K562 (cell line): ENCODE measurements at regions not wholly inside any gene's neighbourhood (a gene's known extent, or its start where the extent isn't known, plus 50 kb on each side); places are given as distances from the start of the nearest gene placed in this dataset.
A peak's percentile ranks its signal among the peaks of the same experiment; 100 is the strongest.

Experiments used
- ATAC-seq: fragments of 200-7000 bp; cut with Tn5 transposase; 3 replicates; pipeline ENCODE4 v1.9.1; 2020; ENCODE audit warnings: moderate library complexity
- BruUV-seq: library from RNA; stranded (reverse); fragments of 400-500 nt; replicated peaks from 2 replicates; lab custom pipeline; 2021; lab: Mats Ljungman, UMichigan
- CTCF ChIA-PET: fragments of 300-600 bp; formaldehyde crosslinking; extraction: SDS; loops from one replicate; lab custom pipeline; 2021; ENCODE audit warnings: low intra/inter-chr PET ratio; lab: Yijun Ruan, JAX
- POLR2A ChIA-PET: fragments of 300-600, 350-650 bp; sonication (Branson Sonifier 250); formaldehyde crosslinking; extraction: SDS; loops from one replicate; lab custom pipeline; 2021; ENCODE audit warnings: antibody characterized with exemption, inconsistent platforms; lab: Yijun Ruan, JAX
- DNase-seq, 4 experiments: peaks; one replicate each; pipeline versions ENCODE4 v3.0.0 to v3.0.0-alpha.2; 2011 to 2018; ENCODE audit warnings: low spot score in 3 of 4, mixed read lengths in 3 of 4; ENCODE audit errors: extremely low read depth in 1 of 4
- FAIRE-seq: peaks from 2 replicates; lab custom pipeline; 2011; peaks lifted over from hg19 to GRCh38; lab: Jason Lieb, UNC
- H2AFZ ChIP-seq: 2 replicates; pipeline ENCODE4 v1.6.0; 2011; ENCODE audit warnings: low read depth, low read length, control low read depth, inconsistent platforms
- H3K27ac ChIP-seq: fragments of 200-600 bp; 3 replicates; pipeline ENCODE4 v1.8.0; 2011; ENCODE audit warnings: low read depth, mild to moderate bottlenecking, control low read depth, inconsistent platforms, low read length, moderate library complexity, mixed read lengths; ENCODE audit errors: extremely low read depth
- H3K27me3 ChIP-seq, 2 experiments: fragments of 300-600 bp in 1 of 2; 2 replicates in 1 of 2; 3 replicates in 1 of 2; pipeline versions ENCODE4 v1.6.0 to v1.8.0; 2011; ENCODE audit warnings: inconsistent platforms in 2 of 2, low read length in 2 of 2, mild to moderate bottlenecking in 1 of 2, mixed read lengths in 1 of 2, moderate library complexity in 1 of 2; ENCODE audit not compliant: control insufficient read depth in 2 of 2, insufficient read depth in 2 of 2
- H3K36me3 ChIP-seq: fragments of 300-600 bp; 3 replicates; pipeline ENCODE4 v1.8.0; 2011; ENCODE audit warnings: mild to moderate bottlenecking, low read length, inconsistent platforms; ENCODE audit not compliant: control insufficient read depth, insufficient read depth
- H3K4me1 ChIP-seq, 2 experiments: fragments of 200-600 bp in 1 of 2; replicated peaks in 1 of 2; 2 replicates in 1 of 2; 3 replicates in 1 of 2; pipeline versions ENCODE4 v1.5.1 to v1.8.0; 2011; ENCODE audit warnings: inconsistent platforms in 2 of 2, low read length in 2 of 2, mild to moderate bottlenecking in 1 of 2, mixed read lengths in 1 of 2, moderate library complexity in 1 of 2; ENCODE audit not compliant: control insufficient read depth in 2 of 2, insufficient read depth in 2 of 2
- H3K4me2 ChIP-seq: 2 replicates; pipeline ENCODE4 v1.6.1; 2011; ENCODE audit warnings: low read length, control low read depth, inconsistent platforms, mixed read lengths; ENCODE audit not compliant: insufficient read depth
- H3K4me3 ChIP-seq: fragments of 200-600 bp; sonication (generic), shearing (Covaris generic); 2 replicates; pipeline ENCODE4 v1.5.1; 2016; ENCODE audit warnings: control low read depth, inconsistent platforms
- H3K79me2 ChIP-seq: fragments of 200-600 bp; 3 replicates; pipeline ENCODE4 v1.8.0; 2011; ENCODE audit warnings: low read length, inconsistent platforms; ENCODE audit not compliant: control insufficient read depth, insufficient read depth
- H3K9ac ChIP-seq, 2 experiments: 2 replicates each; pipeline versions ENCODE4 v1.6.0 to v1.6.1; 2011; ENCODE audit warnings: low read depth in 2 of 2, low read length in 2 of 2, control low read depth in 1 of 2, inconsistent platforms in 1 of 2, mild to moderate bottlenecking in 1 of 2, mixed read lengths in 1 of 2; ENCODE audit not compliant: insufficient read depth in 1 of 2
- H3K9me1 ChIP-seq: one replicate; pipeline ENCODE4 v1.6.0; 2011; ENCODE audit warnings: inconsistent platforms, mild to moderate bottlenecking, low read length, moderate library complexity; ENCODE audit not compliant: control insufficient read depth, insufficient read depth
- H3K9me3 ChIP-seq: replicated peaks from 2 replicates; pipeline ENCODE4 v1.5.1; 2011; ENCODE audit warnings: low read depth, low read length, inconsistent platforms; ENCODE audit not compliant: control insufficient read depth, insufficient read depth
- H4K20me1 ChIP-seq: replicated peaks from 2 replicates; pipeline ENCODE4 v1.6.1; 2011; ENCODE audit warnings: low read length, inconsistent platforms, mixed read lengths; ENCODE audit not compliant: control insufficient read depth, insufficient read depth
- ZBTB49 ChIP-seq: sonication (generic); formaldehyde crosslinking; IDR thresholded peaks from 2 replicates; pipeline ENCODE4 v1.8.0; 2022; ENCODE audit warnings: missing genetic modification reagents, mild to moderate bottlenecking, borderline replicate concordance
- ZNF384 ChIP-seq: IDR thresholded peaks from 2 replicates; pipeline ENCODE4 v1.6.1; 2012; ENCODE audit warnings: low read depth, low read length, improper control_type of control experiment
- ZNF507 ChIP-seq: conservative IDR thresholded peaks from 2 replicates; pipeline ENCODE4 v1.6.1; 2017; ENCODE audit warnings: missing genetic modification characterization, missing compliant biosample characterization
- WGBS: fragments of 100-300 bp; shearing (Covaris generic); methylation state at CpG from one replicate; pipeline ENCODE4 v1.1.6; 2016; ENCODE audit warnings: low coverage, mixed read lengths; ENCODE audit not compliant: insufficient coverage; ENCODE audit errors: missing lambda C conversion rate; 5-methylcytosine and 5-hydroxymethylcytosine counted together
- in situ Hi-C: fragments of 300-500 bp; cut with MboI; formaldehyde crosslinking; loops from 4 replicates; pipeline ENCODE4 v1.15.0; 2018; ENCODE audit warnings: inconsistent platforms, mixed read lengths
- intact Hi-C: fragments of 100-400 bp; cut with micrococcal nuclease; formaldehyde crosslinking; loops from 2 replicates; pipeline ENCODE4 v1.14.2; 2022

GRCh38 chr16:73172241-73172972 is 124.5 kb upstream of the ZFHX3 start:
- Histone ChIP-seq H4K20me1 (no peaks in the 10 kb centered on the region; the same call in 1 of the 2 replicates), H3K9me3 (no peaks in the 10 kb centered on the region), H3K4me2 (no peak overlapping the region), H3K27ac (no peak overlapping the region)
- intact Hi-C loops = no loop called here
- no TSS peak for BruUV-seq
- TF ChIP-seq ZNF384 = peak; percentile 89; the same call in 1 of the 2 replicates
- TF ChIP-seq ZBTB49 (CRISPR knock-in tag) = no peak
- no peak for TF ChIP-seq ZNF507
- TF ChIP-seq, all 486 proteins: peak for 1
- ATAC-seq = no peak
- no peak overlapping the region; a peak in 1 of 4 replicates for H3K9ac ChIP-seq
- H3K4me1 ChIP-seq = no peaks in the 10 kb centered on the region
- H2AFZ ChIP-seq = no peak overlapping the region
- no peaks in the 10 kb centered on the region for H3K36me3 ChIP-seq
- 6% methylated on average over 23 of the region's 23 CpGs for WGBS
- H3K4me3 ChIP-seq = no peak overlapping the region
- FAIRE-seq = no peak
- peaks cover 8 to 23% of the 10 kb centered on the region in 2 experiments; a peak in 4 of 5 replicates for H3K27me3 ChIP-seq
- CTCF ChIA-PET = interaction anchor here (0.6 kb wide), 2 partner anchors 141 to 154 kb away, joined by 3 to 4 read pairs; no protein-coding TSS in a partner anchor
- DNase-seq = peak; percentile 4 to 34 (median 30)
- POLR2A ChIA-PET = interaction anchor here (0.6 kb wide), 1 partner anchor 16 kb away, joined by 3 read pairs; no protein-coding TSS in a partner anchor
- H3K79me2 ChIP-seq = no peaks in the 10 kb centered on the region
- in situ Hi-C loops = no loop called here
- no peaks in the 10 kb centered on the region for H3K9me1 ChIP-seq
